ENCODE measurements at regions not wholly inside any gene's neighbourhood (a gene's known extent, or its start where the extent isn't known, plus 50 kb on each side); places are given as distances from the start of the nearest gene placed in this dataset.

GRCh38 chr1:18055156-18055555 is 52.4 kb upstream of the IGSF21 start:
- no peak for DNase-seq (ENCODE audit: low read depth)
- no peak for TF ChIP-seq CTCF (IDR thresholded peaks at IDR 0.05; ENCODE audit: control insufficient read depth, extremely low read depth, insufficient read depth)
- H3K4me3 ChIP-seq (ENCODE audit: low read depth, low read length): no peak overlapping the region

- no peak for DNase-seq (ENCODE audit: low read depth)
Observed at GRCh38 chr1:18056545-18056944, 51.1 kb upstream of the IGSF21 start.

GRCh38 chr1:18057623-18058022 is 50.0 kb upstream of the IGSF21 start:
- TF ChIP-seq CTCF (IDR thresholded peaks at IDR 0.05; ENCODE audit: control insufficient read depth, extremely low read depth, insufficient read depth): no peak
- H3K4me3 ChIP-seq (ENCODE audit: low read depth, low read length): no peak overlapping the region
- no peak for DNase-seq (ENCODE audit: low read depth)

More at GRCh38 chr1:18056545-18056944, 51.1 kb upstream of the IGSF21 start:
- no peak overlapping the region for H3K4me3 ChIP-seq (ENCODE audit: low read depth, low read length)
- no peak for TF ChIP-seq CTCF (IDR thresholded peaks at IDR 0.05; ENCODE audit: control insufficient read depth, extremely low read depth, insufficient read depth)
